WERI-Rb-1 (cell line): ENCODE measurements at regions not wholly inside any gene's neighbourhood (a gene's known extent, or its start where the extent isn't known, plus 50 kb on each side); places are given as distances from the start of the nearest gene placed in this dataset.

Experiments used
- DNase-seq: peaks from one replicate; pipeline ENCODE4 v3.0.0-alpha.2; 2020
- H3K27ac ChIP-seq: fragments of 250-450 bp; sonication (Bioruptor Pico); 2 replicates; pipeline ENCODE4 v1.5.1; 2020; ENCODE audit warnings: mild to moderate bottlenecking, moderate library complexity
- H3K27me3 ChIP-seq: fragments of 250-450 bp; sonication (Bioruptor Pico); 2 replicates; pipeline ENCODE4 v1.5.1; 2021; ENCODE audit warnings: mild to moderate bottlenecking, low read depth, moderate library complexity; ENCODE audit not compliant: insufficient read depth, severe bottlenecking
- H3K36me3 ChIP-seq: fragments of 250-450 bp; sonication (Bioruptor Pico); 2 replicates; pipeline ENCODE4 v1.5.1; 2020; ENCODE audit warnings: mild to moderate bottlenecking, moderate library complexity
- H3K4me3 ChIP-seq: 2 replicates; pipeline ENCODE4 v1.5.1; 2011; ENCODE audit warnings: low read depth, mild to moderate bottlenecking, control low read depth, low read length
- H3K9me3 ChIP-seq: fragments of 250-450 bp; sonication (Bioruptor Pico); 2 replicates; pipeline ENCODE4 v1.5.1; 2021; ENCODE audit warnings: mild to moderate bottlenecking, moderate library complexity; ENCODE audit not compliant: severe bottlenecking
- CTCF ChIP-seq: IDR thresholded peaks from 2 replicates; pipeline ENCODE4 v1.5.1; 2011; ENCODE audit warnings: low read depth, mild to moderate bottlenecking, control low read depth, inconsistent platforms, low read length

- TF ChIP-seq CTCF = no peak
- Histone ChIP-seq H3K27ac (no peak overlapping the region), H3K9me3 (no peaks in the 10 kb centered on the region), H3K4me3 (no peak overlapping the region), H3K36me3 (no peaks in the 10 kb centered on the region), H3K27me3 (no peaks in the 10 kb centered on the region)
- DNase-seq = no peak
Measured at GRCh38 chr1:185501099-185501498, 184.1 kb upstream of the IVNS1ABP start.

DNA sequence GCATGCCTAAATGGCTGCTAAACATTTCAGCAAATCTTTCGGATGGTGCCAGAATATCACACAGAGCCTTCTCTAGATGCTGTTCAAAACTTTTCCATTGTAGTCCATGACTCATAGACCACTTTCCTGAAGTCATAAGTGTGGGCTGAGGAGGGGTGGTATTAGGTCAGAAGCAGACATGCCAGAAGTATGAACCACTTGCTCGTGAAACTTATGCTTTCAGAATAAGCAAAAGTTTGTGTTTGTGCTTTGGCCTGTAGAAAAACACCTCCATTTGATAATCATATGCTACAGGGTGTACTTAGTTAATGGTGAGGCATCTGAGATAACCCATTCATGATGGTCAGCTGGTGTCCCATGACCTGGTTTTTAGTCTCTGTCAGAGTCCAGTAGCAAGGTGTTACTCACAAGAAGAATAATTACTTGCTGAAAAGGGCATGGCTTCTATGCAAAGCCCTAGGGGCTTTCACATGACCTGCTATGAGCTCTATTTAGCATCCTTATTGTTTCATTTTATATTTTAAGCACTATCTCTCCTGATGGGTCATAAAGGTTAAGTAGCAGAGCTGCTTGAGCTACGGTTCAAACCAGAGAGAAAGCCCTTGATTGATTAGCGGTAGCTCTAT, 183.1 kb upstream of the IVNS1ABP start:
- DNase-seq = no peak
- no peak for TF ChIP-seq CTCF
- H3K27ac ChIP-seq = no peak overlapping the region

GRCh38 chr1:185498207-185498606, 181.2 kb upstream of the IVNS1ABP start:
- no peak for DNase-seq
- Histone ChIP-seq H3K4me3 (no peak overlapping the region), H3K27ac (no peak overlapping the region), H3K27me3 (no peaks in the 10 kb centered on the region), H3K36me3 (no peaks in the 10 kb centered on the region), H3K9me3 (no peaks in the 10 kb centered on the region)
- TF ChIP-seq CTCF = no peak

More for the DNA sequence above, 183.1 kb upstream of the IVNS1ABP start:
- Histone ChIP-seq H3K27me3 (no peaks in the 10 kb centered on the region), H3K9me3 (no peaks in the 10 kb centered on the region), H3K36me3 (no peaks in the 10 kb centered on the region), H3K4me3 (no peak overlapping the region)

- TF ChIP-seq CTCF = no peak
Measured at GRCh38 chr1:185497177-185497576, 180.1 kb upstream of the IVNS1ABP start.

DNA sequence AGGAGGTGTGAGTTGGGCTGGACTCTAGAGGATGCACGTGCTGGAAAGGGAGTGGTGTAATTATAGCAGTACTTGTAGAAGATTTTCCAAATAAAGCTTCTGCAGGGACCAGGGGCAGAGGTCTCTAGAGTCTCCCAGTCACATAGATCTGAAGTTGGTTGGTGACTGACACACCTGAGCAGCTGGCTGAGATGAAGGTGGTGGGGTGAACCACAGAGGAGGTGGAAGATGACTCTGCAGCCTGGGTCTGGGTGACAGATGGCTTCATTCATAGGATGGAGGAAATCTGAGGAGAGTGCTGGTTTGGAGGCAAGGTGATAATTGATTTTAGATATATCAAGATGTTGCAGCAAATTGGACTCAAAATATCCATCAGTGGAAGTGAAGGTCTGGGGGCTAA, 178.9 kb upstream of the IVNS1ABP start:
- no peak for TF ChIP-seq CTCF
- no peak overlapping the region for H3K4me3 ChIP-seq
- no peaks in the 10 kb centered on the region for H3K9me3 ChIP-seq
- H3K27ac ChIP-seq = no peak overlapping the region
- no peaks in the 10 kb centered on the region for H3K36me3 ChIP-seq
- no peak for DNase-seq
- no peaks in the 10 kb centered on the region for H3K27me3 ChIP-seq

More at GRCh38 chr1:185497177-185497576, 180.1 kb upstream of the IVNS1ABP start:
- Histone ChIP-seq H3K36me3 (no peaks in the 10 kb centered on the region), H3K27me3 (no peaks in the 10 kb centered on the region), H3K4me3 (no peak overlapping the region), H3K27ac (no peak overlapping the region), H3K9me3 (no peaks in the 10 kb centered on the region)
- no peak for DNase-seq

- TF ChIP-seq CTCF = no peak
- no peaks in the 10 kb centered on the region for H3K36me3 ChIP-seq
- DNase-seq = no peak
- no peak overlapping the region for H3K4me3 ChIP-seq
- H3K9me3 ChIP-seq = no peaks in the 10 kb centered on the region
- H3K27ac ChIP-seq = no peak overlapping the region
- no peaks in the 10 kb centered on the region for H3K27me3 ChIP-seq
Measured at GRCh38 chr1:185495007-185495406, 178.0 kb upstream of the IVNS1ABP start.
